Fibroblast of peridontal ligament (primary cell): ENCODE measurements at regions not wholly inside any gene's neighbourhood (a gene's known extent, or its start where the extent isn't known, plus 50 kb on each side); places are given as distances from the start of the nearest gene placed in this dataset.
"Not testable (repeated sequence)": the region's sequence is repeated elsewhere in the genome, so short reads cannot be mapped to it uniquely, and the experiment has no call there.

Source experiments
- DNase-seq: peaks from one replicate; pipeline ENCODE4 v3.0.0-alpha.2; 2010; ENCODE audit errors: extremely low read depth

DNA sequence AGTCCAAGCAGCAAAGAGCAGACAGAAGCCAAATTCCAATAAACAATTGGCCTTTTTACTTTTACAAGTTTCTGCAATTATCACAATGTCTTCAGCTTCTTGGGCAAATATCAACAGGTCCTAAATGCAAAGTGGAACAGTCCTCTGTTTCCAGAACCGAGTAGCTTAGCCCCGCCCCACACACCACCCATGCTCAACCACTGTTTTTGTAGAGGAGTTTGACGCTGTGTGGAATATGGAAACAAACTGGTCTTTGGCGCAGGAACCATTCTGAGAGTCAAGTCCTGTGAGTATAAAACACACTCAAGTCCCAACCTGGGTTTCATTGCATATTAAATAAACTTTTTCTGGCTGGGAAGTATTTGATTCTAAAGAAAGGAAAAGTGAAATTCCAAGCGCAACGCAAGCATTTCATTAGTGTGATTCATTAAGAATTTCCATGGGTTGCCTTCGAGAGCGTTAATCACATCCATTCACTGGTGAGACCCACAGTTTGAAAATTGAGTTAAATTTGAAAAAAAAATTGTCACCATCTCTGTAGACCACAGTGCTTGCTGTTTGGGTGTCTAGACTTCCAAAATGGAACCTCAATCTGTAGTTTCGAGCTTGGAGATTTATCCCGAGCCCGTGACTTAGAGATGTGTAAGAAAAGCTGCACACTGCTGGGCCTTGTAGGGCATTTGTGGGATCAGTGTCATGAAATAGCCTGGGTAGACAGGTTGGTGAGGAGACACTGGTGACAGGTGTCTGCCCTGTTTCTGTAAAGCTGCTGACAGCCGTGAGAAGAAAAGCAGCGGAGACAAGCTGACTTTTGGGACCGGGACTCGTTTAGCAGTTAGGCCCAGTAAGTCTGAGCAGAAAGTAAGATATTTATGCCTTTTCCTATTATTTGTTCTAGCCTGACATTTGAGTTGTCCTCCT lies 96.1 kb downstream of the DAD1 start:
- no peak for DNase-seq

GRCh38 chr14:22491683-22492621 lies 97.1 kb downstream of the DAD1 start:
- no peak for DNase-seq

- DNase-seq = not testable (repeated sequence)
Measured at GRCh38 chr14:22491053-22491452, 98.0 kb downstream of the DAD1 start.

GRCh38 chr14:22489957-22490950 lies 98.8 kb downstream of the DAD1 start:
- DNase-seq = no peak

- no peak for DNase-seq
Measured at GRCh38 chr14:22489244-22489545, 99.8 kb downstream of the DAD1 start.

GRCh38 chr14:22488522-22489243 lies 100.3 kb downstream of the DAD1 start:
- no peak for DNase-seq

DNA sequence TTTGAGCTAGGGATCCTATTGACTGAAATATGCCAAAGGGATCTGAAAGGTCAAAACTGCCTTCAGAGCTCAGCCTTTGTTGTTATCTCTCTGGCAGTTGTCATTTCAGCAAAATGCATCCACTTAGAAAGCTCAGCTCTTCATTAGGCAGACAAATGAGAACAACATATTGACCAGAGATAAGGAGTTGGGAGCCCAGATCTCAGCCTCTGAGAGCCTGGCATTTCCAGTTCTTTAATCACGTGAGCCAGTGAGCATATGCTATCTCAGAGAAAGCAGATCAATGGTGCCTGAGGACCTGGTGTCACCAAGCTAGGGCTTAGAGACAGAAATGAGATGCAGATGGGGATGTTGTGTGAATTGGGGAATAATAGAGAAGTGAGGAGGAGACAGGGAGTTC lies 101.1 kb downstream of the DAD1 start:
- no peak for DNase-seq

DNA sequence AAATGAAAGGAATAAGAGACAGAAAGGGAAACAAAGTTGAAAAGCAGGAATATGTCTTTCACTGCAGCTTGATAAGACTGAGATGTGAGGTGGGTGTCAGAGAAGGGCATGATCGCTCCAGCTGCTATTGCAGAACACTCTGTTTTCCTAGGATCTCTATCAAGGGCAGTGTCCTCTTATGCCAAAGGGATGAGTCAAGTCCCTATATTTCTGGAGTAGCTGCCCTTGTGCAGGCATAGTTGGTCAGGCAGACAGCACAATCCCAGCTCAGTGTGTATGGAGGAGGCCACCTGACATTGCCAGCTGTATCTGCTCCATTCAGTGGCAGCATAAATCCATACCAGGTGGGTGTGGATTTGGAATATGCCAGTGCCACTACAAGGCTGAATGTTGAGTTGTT lies 101.6 kb downstream of the DAD1 start:
- no peak for DNase-seq

GRCh38 chr14:22486675-22487074 lies 102.3 kb downstream of the DAD1 start:
- DNase-seq = no peak

GRCh38 chr14:22485649-22486048 lies 103.4 kb downstream of the DAD1 start:
- DNase-seq = no peak

- DNase-seq = no peak
Measured at GRCh38 chr14:22485178-22485577, 103.8 kb downstream of the DAD1 start.

- peak; percentile 8 for DNase-seq
Measured at GRCh38 chr14:22484632-22485031, 104.4 kb downstream of the DAD1 start.

- no peak for DNase-seq
Measured at GRCh38 chr14:22483863-22484593, 105.0 kb downstream of the DAD1 start.

GRCh38 chr14:22482782-22483553 lies 106.1 kb downstream of the DAD1 start:
- no peak for DNase-seq

GRCh38 chr14:22482085-22482694 lies 106.8 kb downstream of the DAD1 start:
- DNase-seq = no peak

- DNase-seq = no peak
Measured at GRCh38 chr14:22481546-22481945, 107.5 kb downstream of the DAD1 start.

DNA sequence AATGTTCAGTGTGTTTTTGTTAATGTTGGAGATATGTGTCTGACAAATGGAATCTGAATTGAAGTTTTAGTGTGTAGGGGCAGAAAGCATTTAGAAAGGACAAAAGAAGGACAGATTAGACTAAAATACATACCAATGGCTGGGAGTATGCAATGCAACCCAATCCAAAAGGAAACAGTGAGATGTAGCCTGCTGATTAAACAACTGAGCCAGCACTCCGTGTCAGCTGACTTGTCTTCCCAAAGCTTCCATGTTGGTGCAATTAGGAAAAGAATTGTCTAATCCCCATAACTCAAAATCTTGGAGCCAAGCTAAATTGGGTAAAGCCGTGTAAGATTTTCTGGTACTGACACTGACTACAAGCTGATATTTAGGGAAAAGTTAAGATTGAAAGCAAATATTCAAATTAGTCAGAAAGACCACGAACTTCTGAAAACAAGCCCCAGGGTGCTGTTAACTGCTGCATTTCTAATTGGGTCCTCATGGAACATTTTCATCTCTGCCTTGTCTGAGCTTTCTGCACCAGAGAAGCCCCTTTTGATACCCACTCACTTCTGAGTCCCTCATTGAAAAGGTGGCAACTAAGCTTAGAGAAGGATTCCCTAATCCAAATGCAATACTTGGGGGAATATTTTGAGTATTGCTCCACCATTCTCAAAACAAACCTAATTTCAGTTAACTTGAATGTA lies 109.1 kb downstream of the DAD1 start:
- peak; percentile 6 for DNase-seq

DNA sequence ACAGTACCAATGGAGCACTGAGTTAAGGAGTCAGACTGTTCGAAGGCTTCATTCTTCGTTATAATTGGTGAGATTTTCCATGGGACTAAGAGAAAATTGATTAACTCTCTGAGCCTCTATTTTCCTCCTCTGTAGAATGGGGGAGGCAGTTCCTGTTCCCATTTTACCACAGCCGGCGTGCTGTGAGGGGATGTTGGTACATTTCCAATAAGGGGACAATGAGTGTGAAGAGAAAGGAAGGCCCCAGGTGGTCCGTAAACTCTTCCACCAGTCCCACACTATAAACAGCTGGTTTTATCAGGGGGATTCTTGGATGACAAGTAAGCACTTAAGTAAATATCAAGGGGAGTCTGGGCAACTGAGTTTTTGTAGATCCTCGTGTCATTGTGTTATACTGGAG lies 109.9 kb downstream of the DAD1 start:
- DNase-seq = no peak
